SU-DHL-6 (cell line): ENCODE measurements at regions not wholly inside any gene's neighbourhood (a gene's known extent, or its start where the extent isn't known, plus 50 kb on each side); places are given as distances from the start of the nearest gene placed in this dataset.

Source experiments
- EZH2phosphoT487 ChIP-seq: fragments of 200-600 bp; sonication (generic), shearing (Covaris generic); conservative IDR thresholded peaks from 2 replicates; pipeline ENCODE4 v1.6.1; 2018; ENCODE audit warnings: mild to moderate bottlenecking, antibody characterized with exemption, low read length, moderate library complexity, mixed read lengths
- TF ChIP-seq, protein P1 (sequence below): fragments of 200-600 bp; sonication (generic); IDR thresholded peaks from one replicate; pipeline ENCODE4 v1.5.1; 2017; ENCODE audit warnings: antibody characterized with exemption, mild to moderate bottlenecking, low read length, moderate library complexity; ENCODE audit not compliant: insufficient read depth, poor library complexity, severe bottlenecking

DNA sequence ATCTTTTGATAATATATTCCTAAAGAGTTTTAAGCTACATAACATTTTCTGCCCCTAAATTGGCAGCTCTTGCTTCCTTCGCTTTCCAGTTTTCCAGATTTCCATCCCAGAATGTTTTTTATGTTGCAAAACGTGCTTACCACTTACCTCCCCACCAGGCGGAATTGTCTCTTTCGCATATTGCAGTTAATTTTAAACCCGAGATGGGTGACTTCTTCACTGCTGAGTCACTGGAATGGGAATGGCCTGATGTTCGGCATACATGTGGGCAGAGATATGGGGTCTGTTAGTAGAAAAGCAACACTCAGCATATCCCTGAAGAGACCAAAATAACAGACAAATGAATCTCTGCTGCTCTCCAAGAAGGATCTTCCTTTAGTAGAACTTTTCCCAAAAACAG is 491.2 kb downstream of the PREX1 start:
- TF ChIP-seq, protein P1, sequence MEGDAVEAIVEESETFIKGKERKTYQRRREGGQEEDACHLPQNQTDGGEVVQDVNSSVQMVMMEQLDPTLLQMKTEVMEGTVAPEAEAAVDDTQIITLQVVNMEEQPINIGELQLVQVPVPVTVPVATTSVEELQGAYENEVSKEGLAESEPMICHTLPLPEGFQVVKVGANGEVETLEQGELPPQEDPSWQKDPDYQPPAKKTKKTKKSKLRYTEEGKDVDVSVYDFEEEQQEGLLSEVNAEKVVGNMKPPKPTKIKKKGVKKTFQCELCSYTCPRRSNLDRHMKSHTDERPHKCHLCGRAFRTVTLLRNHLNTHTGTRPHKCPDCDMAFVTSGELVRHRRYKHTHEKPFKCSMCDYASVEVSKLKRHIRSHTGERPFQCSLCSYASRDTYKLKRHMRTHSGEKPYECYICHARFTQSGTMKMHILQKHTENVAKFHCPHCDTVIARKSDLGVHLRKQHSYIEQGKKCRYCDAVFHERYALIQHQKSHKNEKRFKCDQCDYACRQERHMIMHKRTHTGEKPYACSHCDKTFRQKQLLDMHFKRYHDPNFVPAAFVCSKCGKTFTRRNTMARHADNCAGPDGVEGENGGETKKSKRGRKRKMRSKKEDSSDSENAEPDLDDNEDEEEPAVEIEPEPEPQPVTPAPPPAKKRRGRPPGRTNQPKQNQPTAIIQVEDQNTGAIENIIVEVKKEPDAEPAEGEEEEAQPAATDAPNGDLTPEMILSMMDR, result no peak
- TF ChIP-seq EZH2phosphoT487, result no peak
